Activated effector memory CD4-positive, alpha-beta T cell treated with anti-CD3 and anti-CD28 coated beads, Interleukin-2, amount 50 U/mL, for 16 hours (primary cell): ENCODE measurements at regions not wholly inside any gene's neighbourhood (a gene's known extent, or its start where the extent isn't known, plus 50 kb on each side); places are given as distances from the start of the nearest gene placed in this dataset.

ENCODE experiments used
- DNase-seq: peaks from one replicate; pipeline ENCODE4 v3.0.0-alpha.2; 2020

DNA sequence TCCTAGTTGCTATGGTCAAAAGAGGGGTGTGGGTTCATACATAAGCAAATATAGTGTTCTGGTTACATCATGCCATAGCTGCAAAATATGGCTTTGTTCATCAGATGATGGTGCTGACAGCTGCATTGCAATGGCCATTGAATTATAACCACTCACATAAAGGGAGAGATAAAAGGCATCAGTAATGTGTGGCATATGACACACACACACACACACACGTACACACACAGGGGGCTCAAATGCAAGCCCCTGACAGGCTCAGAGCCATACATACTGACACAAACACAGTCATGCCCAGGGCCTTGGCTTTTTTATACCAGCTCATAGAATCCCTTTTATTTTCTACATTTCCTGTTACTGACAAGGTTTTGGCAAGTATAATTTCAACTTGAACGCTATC is 698.9 kb downstream of the BCL11B start:
- DNase-seq, result no peak

DNA sequence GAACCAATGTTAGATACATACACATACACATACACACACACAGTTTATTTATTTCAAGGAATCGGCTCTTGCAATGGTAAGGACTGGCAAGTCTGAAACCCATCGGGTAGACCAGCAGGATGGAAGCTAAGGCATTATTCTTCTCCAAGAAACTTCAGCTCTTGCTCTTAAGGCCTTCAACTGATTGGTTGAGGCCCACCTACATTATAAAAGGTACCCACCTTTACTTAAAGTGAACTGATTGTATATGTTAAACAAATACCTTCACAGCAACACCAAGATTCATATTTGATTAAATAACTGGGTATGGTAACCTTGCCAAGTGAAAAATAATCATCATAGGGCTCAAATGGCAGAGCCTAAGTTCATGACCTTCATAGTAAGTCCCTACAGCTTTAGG is 695.5 kb downstream of the BCL11B start:
- no peak for DNase-seq

DNA sequence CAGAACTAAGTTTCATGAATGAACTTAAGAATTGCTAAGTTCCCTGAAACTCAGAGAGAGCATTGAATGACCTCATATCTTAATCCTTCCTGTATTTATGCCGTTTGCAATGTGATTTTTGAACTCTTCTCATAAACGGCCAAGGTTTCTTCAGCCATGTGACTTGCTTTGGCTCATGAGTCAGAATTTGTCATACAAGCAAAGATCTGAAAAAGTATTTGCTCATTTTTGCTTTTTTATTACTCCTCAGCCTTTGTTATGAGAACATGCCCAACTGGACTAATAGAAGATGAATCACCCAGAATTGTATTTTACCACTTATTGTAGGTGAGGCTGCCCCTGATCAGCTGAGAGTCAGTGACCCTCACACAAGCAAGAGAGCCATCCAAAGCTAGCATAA is 693.8 kb downstream of the BCL11B start:
- DNase-seq, result no peak

DNA sequence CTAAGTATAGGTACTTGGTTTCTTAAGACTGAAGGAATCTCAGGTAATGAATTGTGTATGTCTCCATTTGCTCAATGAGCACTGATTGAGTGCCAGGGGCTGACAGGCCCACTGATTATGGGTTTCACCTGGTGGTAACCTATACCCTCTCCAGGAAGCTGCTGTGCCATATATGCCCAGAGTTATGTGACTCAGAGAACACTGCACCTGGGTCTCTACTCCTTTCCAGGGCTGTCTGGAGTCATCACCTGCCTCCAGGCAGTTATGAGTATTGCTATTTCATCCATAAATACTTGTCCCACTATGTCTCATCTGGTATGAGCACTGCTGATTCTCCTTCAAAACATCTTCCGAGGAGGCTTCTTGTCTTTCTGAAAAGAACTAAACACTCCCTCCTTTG is 692.9 kb downstream of the BCL11B start:
- DNase-seq, result no peak

DNA sequence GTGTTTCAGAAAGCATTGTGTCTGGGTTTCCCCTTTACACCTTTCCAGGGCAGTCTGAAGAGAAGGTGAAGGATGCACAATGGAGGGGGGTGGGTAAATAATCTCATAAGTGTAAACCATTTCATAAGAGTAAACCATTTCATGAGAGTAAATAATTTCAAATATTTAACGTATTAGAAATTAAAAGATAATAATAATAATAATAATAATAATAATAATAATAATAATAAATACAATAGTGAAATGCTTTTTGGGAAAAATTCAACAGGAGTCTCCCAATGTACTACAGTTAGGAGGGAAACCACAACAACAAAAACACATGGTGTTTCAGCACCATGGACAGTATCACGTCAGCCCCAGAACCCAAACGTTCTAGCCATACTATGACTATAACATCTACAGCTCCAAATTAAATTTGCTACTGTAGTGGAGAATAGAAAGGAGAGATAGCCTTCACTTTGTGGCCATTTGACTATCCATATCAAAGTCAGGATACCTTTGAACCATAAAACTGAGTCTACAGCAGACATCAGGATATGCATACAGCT is 691.8 kb downstream of the BCL11B start:
- no peak for DNase-seq

DNA sequence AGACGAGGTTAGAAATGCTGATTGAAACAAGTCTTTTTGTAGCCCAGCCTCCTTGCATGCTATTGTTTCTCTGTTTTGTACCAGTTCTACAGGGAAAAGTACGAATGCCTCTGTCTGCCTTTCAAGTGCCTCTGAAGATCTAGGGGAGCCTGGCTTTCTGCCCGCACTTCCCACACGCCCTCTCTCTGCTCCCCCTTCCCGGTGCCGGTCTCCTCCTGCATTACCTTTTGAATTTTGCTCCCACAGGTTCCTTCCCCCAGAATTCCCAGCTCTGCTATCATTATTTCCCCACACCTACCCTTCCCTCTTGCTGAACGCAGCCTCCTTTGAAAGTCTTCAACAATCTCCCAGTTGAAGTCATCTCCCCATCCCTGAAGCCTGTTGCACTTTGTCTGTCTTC is 689.7 kb downstream of the BCL11B start:
- no peak for DNase-seq

DNA sequence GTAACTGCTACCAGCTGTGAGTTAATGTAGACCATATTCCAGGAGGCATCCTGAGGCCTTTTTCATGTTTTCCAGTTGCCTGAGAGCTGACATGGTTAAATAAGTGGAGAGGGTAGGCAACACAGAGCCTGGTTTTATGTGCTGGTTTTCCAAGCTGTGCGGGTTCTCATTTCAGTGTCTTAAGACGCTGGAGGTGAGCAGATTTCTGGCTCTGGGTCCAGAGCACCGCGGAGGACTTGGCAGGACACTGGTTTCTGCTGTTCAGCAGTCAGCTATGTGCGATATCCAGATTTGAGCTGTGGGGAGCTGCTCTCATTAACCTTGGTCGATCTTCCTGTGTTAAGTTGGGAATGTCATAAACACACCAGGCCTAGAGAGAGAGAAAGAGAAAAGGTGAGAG is 680.8 kb downstream of the BCL11B start:
- DNase-seq, result no peak

DNA sequence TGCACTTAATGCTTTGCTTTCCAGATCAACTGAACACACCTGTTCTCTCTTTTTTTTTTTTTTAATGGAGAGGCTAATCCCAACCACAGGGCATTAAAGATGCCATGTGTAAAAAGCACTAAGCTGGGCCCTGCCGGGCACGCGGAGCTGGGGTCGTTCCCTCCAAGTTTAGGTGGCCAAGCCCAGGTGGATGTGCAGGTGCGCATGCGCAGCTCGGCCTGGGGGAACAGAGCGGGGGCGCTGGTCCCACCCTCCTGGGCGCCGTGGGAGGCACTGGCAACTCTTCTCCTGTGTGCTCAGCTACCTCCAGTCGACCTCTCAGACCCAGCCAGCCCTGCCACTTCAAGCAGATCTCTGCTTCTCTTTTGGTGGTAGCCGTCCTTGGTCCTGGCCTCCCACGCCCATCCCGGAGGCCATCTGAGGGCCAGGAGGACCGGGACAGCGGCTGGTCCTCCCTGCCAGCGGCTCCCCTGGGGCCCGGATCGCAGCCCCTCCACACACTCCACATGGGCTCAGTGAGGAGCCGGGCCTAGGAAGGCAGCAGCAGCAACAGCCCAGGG is 679.3 kb downstream of the BCL11B start:
- DNase-seq, result no peak

DNA sequence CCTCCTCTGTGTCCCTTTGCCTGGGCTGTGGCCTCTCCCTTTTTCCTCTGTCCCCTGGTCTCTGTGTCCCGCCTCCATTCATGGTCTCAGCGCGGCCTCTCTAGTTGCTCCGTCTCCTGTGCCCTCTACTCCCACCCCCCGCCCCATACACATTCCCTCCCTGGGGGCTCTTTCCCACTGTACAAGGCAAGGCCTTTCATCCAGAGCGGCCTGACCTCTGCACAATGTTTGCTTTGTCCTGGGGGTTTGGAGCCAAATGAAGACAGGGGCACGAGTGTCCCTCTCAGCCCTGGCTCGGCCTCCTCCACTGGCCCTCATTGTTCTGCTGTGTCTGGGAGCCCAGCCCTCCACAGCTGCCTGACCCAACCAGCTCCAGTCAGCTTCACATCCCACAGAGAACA is 678.6 kb downstream of the BCL11B start:
- no peak for DNase-seq

DNA sequence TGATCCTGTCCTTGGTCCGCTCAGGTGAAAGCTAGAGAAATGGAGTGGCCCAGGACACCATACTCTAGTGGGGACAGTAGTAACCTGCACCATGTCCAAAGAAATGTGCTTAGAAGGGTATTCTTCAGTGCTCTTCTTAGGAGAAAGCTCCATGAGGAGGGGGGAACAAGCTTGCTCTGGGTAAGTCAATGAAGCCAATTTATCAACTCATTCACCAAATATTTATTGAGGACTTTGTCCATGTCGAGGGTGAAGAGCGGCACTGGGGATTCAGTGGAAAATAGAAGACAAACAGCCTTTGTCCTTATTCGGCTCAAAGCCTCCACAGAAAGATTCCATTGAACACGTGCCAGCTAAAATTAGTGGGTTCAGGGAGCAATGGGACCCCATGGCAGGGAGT is 677.8 kb downstream of the BCL11B start:
- no peak for DNase-seq

DNA sequence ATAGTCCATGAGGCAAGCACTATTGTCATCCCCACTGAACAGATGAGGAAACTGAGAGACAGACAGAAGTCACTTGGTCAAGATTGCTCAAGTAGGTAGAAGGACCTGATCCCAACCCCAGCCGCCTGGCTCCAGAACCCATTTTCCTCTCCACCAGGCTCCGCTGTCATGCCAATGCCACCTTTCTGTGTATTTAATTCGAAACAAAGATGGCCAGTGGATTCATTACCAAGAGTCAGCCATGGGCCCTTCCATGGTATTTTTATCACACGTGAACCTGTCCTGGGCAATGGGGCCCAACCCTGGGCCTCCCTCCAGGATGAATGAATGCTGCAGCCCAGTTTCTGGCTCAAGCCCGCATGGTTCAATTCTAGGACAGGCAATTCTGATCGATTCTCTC is 673.4 kb downstream of the BCL11B start:
- DNase-seq, result no peak

DNA sequence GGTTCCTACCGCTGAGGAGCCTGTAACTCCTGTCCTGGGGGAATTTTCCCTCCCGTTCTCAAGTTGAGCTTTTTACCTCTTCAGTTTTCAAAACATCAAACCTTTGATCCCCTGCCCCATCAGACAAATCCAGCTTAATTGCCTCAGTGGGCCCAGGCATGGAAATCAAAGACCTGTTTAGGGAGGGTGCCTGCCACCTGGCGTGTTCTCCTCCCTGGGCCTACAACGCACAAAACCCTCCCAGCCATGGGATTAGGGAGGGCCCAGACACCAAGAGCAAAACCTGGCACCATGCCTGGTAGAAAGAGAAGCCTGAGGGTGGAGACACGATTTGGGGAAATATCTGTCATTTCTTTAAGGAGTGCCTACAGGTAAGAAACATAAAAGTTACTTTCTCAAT is 672.9 kb downstream of the BCL11B start:
- no peak for DNase-seq

DNA sequence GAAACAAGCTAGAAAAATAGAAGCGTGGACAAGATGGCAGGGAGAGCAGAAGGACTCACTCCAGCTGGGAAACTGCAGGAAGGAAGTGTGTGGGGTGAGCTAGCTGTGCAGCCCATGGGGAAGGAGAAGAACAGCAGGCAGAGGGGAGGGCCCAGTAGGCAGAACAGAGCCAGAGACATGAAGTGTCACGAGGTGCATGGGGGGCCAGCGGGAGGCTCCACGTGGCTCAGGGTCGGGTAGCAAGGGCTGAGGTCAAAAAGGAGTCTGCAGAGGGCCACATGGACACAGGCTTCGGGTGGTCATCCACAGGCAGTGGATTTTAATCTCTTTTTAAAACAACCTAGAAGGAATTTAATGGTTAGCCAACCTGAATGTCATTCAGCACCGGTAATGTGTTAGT is 669.0 kb downstream of the BCL11B start:
- no peak for DNase-seq

DNA sequence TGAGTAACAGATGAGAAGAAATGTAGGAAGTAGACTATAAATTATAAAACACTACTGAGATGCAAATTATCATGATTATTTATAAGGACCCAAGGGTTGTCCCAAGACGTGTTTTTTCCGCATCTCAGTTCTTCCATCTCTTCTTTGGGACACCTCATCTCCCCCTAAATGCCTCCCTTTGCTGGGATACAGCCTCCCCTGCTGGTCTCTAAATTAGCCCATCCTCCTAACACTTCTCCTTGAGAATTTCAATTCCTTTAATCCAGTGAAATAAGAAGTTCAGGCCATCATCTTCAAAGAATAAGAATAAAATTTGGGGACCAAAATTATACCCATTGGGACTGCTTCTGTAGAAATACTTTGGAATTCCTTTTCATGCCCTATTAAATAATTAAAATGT is 667.0 kb downstream of the BCL11B start:
- no peak for DNase-seq

DNA sequence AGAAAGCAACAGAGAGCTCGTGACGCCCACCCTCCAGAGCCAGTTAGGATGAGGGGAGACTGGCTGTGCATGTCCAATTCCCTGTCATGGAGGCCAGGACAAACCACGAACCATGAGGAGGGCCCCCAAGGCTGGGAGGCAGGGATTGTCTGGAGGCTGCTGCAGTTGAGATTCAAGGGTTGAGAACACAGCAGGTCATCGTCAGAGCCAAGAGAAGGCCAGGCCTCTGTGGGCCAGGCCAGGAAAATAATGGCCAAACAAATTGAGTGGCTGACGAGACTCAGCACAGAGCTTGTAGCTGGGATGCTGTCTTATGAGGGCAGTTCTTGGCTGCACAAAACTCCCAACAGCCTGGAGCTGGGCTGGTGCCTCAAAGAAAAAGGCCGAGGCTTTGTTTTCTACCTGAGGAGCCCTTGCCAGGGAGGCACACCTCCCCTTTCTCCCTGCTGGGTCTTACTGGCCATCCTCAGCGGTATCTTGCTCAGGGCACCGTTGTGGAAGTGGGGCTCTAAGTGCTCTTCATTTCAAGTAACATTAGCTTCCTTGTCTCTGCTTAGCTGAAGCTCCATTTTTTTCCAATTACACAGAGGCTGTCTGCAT is 665.9 kb downstream of the BCL11B start:
- no peak for DNase-seq

DNA sequence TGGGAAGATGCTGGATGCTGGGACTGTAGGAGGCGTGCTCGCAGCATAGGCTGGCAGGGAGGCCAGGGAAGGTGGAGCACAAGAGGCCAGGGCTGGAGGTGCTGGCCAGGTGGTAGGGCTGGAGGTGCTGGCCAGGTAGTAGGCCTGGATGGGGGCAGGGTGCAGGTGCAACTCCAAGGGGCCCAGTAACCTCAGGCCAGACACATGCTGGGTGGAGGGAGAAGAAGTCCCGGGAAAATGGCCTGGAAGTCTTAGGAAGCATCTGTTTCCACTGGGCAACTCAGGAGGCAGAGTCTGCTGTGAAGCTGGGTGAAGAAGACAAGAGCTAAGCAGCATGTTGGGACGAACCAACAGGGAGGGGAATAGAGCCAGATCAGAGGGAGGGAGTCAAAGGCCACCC is 665.2 kb downstream of the BCL11B start:
- DNase-seq, result no peak

DNA sequence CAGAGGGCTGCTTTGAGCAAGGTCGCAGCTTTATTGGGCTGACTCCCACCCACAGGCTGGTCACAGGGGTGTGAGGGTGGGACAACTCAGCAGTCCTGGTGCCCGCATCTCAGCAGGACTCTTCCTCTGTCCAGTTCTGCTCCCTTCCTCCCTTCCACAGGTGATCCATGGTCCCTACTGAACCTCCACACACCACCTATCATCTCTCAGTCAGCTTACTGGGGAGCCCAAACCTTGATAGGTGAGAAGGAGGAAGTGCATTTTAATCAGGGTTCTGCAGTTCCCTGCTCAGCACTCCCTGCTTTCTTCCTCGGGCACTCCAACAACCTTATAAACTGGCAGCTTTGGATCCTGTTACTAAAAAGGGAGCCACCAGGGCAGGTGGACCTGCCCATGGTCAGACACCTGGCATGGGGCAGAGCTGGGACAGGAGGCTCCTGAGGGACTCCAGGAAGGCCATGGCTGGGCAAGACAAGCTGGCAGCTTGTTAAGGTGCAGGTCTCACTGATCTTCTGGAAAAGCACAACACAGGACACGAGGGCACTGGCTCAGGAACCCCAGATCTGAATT is 664.6 kb downstream of the BCL11B start:
- no peak for DNase-seq

DNA sequence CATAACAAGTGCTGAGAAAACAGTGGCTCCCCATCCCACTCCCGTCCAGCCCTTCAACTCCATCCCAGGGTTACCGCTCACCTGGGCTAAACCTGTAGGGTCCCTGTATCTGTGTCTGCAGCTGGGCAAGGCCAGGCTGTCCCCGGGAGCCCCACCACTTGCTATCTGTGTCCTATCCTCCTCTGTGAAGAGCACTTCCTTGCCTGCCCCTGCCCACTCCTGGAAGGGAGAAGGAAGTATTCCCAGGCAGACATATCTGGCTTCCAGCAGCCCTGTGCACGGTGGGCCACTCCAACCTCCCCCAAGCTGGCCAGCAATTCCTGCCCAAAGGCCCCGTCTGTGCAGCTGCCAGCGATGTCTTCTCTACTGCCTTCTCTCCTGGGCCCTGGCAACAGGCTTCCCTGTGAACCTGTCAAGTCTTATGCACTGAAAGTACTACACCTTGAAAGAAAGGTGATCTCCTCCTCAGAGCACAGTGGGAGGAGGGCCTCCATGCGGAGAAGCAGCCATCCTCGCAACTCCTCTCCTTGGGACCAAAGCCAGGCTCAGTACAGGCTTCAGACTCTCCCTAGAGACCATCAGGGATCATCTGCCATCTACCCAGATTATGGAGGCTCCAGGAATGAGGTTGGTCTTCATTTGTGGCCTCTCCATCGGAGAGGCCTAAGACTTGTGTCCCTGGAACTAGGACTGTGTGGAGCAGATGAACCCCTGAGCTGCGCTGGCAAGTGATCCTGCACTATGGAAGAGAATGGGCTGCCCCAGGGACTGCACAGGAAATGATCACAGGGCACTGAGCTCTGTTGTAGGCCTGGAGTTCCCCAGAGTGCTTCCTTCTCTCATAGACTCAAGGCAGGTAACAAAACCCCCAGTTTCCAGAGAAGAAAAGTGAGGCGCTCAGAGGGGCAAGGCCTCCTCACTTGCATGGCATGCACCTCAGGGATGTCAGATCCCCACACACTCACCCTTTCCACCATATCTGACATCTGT is 663.6 kb downstream of the BCL11B start:
- no peak for DNase-seq

DNA sequence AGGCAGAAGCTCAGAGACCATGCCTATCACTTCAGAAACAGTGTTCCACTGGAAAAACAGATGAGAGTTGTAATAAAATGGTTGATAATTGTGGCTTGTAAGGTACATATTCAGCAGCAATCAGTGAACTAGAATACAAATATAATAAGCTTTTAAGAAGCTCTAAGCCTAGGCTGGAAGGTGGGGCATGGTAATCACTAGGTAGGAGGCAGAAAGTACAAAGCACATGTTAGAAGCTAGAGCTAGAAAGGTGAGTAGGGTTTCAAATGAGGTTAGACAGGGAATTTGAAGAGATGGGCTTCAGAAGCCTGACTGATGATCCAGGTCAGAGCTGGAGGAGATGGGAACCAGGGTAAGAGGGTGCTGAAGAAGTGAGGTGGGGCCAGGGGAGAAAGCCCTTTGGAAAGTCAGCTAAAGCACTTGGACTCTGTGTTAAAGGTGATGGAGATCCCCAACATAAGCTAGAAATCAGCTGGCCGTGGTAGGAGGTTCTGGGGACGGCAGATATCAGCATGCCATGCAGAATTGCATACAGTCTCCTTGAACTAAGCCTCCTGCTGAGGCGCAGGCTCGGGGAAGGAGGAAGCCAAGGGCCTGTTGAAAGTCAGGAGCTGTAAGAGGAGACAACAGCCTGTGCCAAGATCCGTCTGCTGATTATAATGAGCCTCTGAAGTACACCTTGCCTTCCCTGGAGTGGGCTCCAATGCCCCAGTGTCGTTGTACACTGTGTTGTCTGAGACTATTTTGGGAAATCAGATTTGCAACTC is 659.4 kb downstream of the BCL11B start:
- DNase-seq, result no peak

DNA sequence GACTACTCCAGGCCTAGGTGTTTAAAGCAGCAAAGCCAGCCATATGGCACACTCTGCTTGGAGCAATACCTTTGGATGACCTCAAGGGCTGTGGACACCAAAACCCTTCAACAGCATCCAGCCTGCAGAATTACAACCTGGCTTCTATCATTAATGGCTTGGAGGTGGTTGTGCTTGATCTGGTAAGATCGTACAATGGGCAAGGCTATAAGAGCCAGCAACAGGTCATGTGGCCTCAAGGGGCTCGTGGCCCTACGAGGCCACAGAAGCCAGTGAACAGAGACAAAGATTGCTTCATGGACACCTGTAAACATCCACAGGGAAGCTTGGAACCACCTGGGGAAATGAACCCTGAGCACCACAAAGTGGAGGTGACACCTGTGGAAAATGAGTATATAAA is 657.3 kb downstream of the BCL11B start:
- DNase-seq, result no peak

DNA sequence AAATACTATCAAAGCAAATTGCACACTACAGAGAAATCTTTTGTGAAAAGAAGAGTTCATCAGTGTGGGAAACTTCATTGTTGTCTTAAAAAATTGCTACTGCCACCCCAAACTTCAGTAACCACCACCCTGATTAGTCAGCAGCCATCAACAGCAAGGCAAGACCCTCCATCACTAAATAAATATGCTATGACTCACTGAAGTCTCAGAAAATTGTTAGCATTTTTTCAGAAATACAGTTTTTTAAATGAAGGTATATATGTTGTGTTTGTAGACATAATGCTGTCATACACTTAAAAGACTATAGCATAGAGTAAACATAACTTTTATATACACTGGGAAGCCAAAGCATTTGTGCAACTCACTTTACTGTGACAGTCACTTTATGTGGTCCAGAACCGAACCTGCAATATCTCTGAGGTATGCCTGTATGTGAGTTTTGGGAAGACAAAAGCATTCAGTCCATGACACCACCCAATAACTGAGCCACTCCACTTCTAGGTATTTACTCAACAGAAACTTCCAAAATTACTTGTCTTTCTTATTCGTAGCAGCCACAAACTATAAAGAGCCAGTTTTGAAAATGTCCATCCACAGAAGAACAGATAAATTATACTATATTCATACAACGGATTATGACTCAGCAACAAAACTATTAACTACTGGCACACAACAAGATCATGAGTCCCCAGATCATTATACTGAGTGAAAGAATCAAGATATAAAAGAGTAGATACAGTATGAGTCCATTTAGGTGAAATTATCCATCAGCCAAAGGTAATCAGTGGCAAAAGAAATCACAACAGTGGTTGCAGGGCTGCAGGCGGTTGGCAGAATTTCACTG is 649.6 kb downstream of the BCL11B start:
- DNase-seq, result no peak
